NOMO-1 (cell line): ENCODE measurements at regions not wholly inside any gene's neighbourhood (a gene's known extent, or its start where the extent isn't known, plus 50 kb on each side); places are given as distances from the start of the nearest gene placed in this dataset.

Source experiments
- DNase-seq, 2 experiments: peaks; one replicate each; lab custom pipeline; 2025; ENCODE audit not compliant: unreplicated experiment in 2 of 2; lab: John Stamatoyannopoulos, UW

DNA sequence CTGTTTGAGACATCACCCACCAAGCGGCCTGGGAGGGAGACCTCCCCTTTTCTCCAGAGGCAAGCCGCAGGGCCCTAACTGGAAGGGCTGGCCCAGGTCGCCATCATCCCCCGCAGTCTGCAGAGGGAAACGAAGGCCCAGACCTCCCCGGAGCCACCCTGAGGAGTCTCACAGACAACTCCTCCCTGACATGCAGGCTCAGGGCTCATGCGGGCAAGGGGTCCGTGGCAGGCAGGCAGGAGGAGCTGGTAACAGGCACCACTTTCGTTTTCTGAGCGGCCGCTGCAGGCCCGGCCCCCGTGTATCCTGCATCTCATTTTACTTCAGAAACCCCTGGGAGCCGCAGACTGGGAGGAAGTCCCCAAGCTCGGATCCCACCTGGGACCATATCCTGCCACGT, 192.0 kb upstream of the PPP1R26 start:
- DNase-seq, result no peak

DNA sequence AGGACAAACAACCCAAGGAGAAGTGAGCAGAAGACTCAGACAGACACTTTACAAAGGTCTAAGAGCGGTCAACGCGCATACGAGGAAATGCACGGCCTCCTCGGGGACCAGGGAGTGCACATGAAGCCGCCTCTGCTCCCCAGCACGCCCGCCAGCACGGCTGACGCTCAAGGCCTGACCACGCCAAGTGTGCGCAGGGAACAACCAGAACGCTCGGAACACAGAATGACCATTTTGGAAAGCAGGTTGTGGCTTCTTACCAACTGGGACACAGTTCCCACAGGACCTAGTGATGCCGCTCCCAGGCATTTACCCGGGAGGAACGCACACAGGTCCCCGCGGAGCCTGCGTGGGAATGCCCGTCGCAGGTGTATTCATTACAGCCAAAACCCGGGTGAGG, 191.5 kb upstream of the PPP1R26 start:
- no peak for DNase-seq

DNA sequence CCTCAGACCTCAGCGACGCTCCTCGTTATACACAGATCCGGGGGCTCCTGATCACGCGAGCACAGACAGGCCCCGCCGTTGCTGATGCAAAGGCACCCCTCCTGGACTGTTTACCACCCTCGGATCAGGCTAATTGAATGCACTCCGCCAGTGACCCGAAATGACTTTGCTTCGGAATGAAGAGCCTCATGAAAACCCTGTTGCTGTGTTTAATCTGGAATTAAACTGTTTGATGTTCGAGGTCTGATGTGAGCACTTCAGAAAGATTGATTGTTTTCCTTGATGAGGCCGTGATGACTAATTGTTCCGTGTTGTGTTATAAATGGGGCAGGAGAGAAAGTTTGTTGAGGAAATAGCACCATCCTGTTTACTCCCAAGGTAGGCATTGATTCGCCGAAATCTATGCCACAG, 190.5 kb upstream of the PPP1R26 start:
- no peak for DNase-seq

DNA sequence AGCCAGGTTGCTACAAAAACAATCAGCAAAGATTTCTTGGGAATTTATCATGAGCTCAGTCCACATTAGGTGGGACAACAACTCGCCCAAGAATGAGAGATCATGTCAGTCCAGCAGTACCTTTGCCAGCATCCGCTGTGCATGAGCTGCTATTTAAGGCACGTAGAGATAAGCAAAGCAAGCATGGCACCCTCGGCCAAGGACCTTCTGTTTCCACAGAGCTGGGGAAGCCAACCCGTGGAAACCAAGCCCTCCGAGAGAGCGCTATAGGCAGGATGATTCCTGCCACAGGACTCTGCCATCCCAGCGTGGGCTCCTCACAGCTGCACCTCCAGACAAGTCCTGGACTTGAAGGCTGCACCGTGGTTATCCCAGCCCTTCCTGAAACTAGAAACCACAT, 189.5 kb upstream of the PPP1R26 start:
- DNase-seq, result no peak

DNA sequence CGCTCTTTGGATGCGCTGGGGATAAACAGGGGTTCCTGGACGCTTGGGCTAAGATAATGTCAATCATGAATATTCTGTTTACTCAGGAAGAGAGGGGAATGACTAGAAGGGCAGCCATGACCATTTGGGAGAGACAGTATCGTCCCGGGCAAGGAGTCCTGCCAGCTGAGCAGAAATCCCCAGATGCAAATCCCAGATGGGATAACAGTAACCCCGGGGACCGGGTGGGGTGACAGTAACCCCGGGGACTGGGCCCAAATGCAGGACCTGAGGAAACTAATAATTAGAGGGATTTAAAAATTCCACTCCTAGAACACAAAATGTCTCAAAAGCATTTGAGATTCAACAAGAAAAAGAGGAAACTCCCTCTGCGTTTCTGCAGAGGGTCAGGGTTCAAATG, 189.0 kb upstream of the PPP1R26 start:
- no peak for DNase-seq

DNA sequence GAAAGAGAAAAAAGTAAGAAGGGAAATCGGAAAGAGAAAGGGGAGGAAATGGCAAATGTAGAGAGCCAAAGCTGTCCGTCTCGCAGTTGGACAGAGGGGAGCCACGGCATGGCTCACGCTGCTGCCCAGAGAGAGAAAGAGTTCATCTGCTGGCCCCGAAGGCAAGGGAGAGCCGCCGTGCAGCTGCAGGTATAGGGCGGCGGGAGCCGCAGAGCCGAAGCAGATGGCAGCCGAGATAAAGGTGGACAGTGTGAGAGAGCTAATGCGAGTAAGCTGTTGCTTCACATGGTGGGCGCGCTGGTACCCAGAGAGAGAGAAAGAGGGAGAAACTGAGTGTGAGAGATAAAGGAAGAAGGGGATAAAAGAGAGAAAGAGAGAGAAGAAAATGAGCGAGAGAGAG, 188.4 kb upstream of the PPP1R26 start:
- no peak for DNase-seq

DNA sequence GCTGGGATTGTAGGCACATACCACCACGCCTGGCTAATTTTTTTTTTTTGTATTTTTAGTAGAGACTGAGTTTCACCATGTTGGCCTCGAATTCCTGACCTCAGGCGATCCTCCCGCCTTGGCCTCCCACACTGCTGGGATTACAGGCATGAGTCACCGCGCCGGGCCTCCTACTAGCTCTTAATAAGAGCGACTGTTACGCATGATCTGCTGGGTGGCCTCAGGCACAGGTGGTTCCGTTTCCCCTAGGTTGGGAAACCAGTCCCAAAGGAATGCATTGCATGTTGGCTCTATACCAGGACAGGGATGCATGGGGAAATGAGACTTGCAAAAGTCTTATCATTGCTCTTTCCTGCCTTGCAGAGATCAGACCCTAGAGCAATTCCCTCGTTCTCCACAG, 184.7 kb upstream of the PPP1R26 start:
- DNase-seq, result no peak

DNA sequence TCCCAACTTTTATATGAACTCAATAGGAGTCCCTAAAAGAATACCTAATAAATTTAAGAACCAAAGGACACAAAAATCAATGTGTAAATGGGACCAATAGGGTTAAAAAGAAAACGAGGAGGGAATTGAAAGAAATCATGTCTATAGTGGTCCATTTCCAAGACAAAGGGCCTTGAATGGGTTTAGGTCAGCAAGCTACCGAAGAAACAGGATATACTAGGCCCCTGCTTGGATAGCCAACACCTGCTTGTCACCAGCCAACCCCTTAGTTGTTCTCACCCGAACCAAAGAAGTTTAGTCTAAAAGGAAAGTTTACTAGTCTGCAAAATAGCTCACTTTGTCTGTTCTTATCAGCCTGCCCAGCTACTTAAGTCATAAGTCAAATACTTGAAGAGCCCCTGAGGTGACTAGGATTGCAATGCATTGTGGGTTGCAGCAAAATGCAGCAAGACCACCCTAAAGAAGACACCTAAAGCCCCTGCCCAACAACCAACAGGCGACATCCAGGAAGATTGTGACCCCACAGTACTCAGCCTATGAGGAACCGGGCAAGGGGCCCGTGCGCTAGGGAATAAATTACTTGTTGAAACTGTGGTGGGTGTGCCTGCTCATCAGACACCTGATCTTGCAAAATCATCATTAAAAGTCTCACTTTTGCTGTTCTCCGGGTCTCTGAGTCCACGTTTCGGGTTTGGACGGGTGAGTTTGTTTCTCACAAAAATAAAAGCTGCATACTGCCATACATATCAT, 183.9 kb upstream of the PPP1R26 start:
- no peak for DNase-seq

DNA sequence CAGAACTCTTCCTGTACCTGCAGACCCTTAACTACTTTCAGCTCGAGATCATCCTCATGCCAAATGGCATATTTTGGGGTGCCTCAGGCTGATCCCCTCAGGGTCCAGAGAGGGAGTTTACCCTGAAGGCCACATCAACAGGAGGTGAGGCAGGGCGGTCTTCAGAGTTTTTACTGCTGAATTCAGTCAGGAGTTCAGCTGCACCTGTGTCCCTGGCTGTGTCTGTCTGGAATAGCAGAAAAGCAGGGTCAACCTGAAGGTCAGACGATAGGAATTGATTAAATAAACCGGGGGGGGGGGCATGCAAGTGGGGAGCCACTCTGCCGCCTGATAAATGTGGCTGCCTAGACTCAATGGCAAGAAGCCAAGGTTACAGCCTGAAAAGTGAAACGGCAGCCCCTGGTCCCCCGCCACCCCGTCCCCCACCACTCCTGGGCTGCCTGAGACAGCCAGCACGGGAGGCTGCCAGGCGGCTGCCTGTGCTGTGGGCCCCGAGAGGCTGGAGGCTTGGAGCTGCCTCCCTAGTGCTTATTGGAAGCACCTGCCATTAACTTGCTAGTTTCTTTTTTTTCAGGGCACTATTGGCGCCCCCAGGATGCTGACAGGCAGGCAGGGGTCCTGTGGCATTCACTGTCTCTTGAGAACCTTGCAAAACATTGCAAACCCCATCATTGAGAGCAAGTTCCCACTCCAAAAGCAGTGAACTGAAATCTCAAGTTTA, 182.7 kb upstream of the PPP1R26 start:
- DNase-seq, result no peak

DNA sequence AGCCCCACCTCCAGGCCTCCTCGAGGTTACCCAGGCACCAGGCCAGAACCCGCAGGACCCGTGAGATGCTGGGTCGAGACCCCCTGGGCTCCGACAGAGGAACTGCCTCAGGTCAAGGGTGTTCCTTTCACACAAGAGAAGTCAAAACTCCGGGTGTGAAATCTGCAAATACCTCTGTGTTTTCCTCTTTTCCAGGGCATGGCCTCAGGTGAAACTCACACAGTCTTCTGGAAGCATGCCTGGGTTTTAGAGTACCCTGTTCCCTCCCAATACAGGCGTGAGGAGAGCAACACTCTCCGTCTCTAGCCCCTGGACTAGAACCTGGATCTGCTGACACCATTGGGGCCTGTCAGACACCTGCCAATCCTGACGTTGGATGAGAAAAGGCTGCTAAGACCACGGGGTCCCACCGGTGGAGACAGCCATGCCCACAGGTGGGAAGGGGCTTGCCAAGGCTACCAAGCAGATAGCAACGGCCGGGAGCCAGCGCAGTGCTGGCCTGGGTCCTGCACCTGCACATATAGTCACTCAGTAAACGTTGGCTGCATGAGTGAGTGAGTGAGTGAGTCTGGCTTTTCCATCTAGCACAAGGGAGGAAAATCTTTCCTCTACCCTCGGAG, 182.0 kb upstream of the PPP1R26 start:
- no peak for DNase-seq

DNA sequence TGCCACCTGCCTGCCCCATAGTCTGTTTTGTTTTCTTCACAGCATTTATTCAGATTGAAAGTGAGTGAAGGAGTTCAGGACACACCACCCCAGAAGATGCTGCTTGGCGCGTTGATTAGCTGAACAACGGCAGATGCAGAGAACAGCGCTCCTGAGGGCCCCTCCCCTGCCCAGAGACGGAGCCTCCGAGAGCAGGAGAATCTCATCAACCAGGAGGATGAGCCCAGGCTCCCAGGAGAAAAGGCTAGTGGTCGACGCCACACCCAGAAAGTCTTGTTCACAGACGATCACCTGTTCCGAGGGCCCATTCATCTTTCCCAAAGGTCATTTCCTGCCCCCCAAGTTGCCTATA, 180.4 kb upstream of the PPP1R26 start:
- no peak for DNase-seq

DNA sequence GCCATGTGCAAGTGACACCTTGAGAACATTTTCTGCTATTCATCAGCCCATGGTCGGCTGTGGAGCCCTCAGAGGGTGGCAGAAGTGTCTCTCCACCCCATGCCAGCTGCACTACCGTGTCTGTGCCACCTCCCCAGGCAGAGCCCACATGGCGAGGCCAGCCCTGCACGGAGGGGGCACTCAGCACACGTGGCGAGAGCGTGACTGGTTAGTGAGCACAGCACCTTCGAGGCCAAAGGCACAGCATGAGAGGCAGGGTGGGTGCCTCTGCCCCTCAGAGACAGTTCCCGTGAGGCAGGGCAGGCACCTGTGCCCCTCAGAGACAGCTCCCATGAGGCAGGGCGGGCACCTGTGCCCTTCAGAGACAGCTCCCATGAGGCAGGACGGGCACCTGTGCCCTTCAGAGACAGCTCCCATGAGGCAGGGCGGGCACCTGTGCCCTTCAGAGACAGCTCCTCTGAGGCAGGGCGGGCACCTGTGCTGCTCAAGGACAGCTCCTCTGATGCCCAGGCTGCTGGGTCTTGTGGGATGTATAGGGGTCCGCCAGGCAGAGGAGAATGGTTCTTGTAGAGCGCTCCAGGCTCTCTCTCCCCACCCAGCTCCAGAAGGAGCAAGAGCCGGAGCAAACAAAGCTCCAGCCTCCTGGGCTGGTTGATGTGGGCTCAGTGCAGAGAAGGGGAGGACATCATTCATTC, 179.8 kb upstream of the PPP1R26 start:
- DNase-seq, result no peak

DNA sequence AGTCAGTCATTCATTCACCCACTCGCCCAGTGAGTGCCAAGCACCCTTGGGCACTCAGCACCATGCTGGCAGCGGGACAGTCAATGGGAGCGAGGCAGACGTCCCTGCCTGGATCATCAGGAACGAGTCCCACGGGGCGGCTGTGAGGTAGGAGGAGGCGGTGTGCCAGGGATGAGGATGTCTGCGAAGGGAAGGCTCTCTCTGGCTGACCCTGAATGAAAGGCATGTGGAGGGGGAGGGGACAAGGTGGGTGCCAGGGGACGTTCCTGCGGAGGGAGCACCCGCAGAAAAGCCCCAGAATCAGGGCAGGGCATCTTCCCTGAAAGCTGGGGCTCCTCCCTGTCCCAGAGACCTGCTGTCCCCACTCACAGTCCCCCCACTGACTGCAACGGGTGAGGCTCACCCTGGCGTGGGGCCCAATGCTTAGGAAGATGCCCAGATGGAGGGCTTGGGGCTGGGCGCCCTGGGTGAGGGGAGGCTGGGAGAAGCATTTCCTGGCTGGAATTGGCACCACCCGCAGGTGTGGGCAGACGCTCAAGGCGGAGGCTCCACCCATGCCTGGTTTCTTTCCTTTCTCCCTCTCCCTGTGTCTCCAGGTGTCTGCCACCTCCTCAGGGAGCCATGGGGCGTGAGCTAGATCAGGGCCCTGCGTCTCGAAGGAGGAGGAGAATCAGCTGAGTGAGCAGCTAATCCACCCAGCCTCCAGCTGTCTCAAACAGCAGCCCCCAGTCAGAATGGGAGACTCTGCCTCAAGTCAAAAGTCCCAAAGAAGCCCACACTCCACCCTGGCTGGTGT, 179.0 kb upstream of the PPP1R26 start:
- no peak for DNase-seq

DNA sequence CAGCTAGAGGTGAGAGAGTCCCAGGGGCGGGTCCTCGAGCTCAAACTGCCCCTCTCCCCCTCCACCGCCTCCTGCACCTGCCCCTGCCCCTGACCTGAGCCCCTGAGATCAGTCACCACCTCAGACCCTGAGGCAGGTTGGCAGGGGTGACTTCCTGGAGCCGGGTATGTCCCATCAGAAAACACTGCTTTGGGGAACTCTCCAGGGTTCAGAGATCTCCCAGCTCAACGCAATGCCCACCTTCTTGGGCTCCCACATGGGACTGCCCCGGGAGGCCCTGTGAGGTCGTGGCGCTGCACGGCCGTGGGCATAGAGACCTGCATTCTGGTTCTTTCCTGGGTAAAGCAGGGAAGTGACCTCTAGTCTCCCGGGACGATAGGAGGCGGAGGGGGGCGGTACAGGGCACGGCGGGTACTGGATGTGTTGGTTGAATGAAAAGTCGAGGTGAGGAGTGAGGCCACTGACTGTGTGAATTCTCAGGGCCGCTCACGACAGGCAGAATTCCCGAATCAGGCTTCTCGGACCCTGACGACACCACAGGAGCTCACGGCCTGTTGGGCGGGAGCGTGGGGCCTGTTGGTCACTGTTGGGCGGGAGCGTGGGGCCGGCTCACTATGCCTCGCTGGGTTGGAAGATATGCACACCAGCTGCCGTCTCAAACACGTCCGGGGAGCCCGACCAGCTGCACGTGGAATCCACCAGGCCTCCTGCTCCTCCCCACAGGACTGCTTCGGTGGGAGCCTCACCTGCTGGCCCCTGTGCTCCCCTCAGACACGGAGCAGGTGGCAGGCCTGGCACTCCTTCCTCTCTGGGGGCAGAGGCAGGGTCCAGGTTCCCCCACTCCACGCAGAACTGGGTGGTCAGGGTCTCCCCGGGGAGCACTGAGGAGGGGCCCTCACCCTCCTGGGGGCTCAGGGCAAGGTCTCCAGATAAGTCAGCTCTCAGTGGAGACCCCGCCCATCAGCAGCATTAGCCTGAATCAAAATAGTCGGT, 178.0 kb upstream of the PPP1R26 start:
- DNase-seq, result no peak

DNA sequence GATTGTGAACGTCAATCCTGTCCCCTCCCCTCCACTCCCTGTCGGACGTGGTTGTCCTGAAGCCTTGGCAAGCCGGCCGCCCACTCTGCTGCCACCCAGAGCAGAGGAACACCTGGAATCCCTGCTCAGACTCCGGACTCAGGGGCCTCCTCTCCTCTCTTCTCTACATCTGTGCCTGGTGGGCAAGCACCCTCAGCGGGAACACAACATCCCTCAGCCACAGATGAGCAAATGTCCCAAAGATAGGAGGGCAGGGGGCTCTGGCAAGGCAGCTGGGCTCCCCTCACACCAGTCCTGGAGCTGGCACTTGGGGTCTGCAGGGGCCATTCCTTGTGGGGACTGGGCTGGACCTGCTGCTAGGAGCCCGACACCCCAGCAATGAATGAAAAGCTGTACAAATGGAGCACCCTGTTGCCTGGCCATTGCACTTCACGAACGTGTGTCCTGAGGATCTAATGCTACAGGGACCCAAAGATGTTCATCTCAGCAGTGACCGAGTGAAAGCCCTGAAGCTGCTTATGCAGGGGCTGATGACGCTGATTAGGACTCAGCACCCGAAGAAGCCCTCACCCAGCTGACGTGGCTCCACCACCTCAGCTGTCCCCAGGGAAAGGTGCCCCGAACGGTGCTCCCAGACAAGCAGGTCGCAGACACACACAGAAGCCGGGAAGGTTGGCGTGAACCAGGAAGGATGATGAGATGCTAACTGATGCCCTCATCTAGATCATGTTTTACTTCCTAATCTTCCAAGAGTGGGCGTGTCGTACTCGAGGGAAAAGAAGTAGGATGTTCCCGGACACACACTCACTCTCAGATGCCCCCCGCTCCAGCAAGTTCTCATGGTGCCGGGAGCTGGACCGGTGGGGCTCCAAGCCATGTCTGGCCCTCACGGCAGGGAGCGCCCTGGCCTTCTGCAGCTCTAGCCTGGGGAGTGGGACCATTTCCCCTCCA, 177.0 kb upstream of the PPP1R26 start:
- DNase-seq, result no peak

DNA sequence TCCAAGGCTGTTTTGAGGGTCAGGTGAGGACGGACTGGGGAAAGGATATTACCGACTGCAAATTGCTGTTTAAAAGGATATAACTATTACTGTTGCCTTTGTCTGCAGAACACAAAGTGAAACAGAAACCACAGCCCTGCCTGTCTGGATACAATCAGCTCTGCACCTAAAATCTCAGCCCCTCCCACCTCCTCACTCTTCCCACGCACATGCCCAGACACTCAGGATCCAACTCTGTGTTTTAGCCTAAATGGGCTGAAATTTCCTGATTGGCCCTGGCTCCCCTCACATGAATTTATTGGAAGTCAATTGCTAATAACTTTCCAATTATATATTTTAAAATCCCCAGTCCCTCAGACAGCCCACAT, 176.3 kb upstream of the PPP1R26 start:
- DNase-seq, result no peak

DNA sequence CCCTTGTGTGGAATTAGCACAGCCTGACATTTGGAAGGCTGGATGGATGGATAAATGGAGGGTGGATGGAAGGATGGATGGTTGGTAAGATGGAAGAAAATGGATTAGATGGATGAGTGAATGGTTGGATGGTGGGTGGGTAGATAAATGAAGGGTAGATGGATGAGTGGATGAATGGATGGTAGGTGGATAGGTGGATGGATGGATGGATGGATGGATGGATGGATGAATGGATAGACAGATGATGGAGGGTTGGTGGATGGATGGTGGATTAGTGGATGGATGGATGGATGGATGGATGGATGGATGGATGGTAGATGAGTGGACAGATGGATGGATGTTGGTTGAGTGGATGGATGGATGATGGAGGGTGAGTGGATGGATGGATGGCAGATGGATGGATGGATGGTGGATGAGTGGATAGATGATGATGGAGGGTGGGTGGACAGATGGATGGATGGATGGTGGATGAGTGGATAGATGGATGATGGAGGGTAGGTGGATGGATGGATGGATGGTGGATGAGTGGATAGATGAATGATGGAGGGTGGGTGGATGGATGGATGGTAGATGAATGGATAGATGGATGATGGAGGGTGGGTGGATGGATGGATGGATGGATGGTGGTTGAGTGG, 175.6 kb upstream of the PPP1R26 start:
- DNase-seq, result no peak

DNA sequence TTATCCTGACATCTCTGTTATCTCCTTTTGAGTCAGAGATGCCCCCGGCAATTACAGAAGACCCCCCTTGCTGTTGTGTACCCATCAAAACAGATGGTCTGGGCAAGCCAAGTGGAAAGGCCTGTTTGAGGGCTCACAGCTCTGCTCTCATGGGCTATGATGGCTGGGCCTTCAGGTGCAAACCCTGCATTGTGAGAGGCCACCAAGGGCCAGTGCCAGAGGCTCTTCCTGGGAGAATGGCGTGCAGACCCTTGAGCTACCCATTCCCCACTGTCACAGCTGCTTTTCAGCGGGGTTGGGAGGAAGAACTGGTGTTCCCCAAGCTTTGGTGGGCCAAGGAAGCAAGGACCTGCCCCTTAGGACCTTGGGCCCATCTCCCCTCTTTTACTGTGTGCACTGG, 174.7 kb upstream of the PPP1R26 start:
- DNase-seq, result no peak
